Stimulated activated CD4-positive, alpha-beta T cell treated with anti-CD3 and anti-CD28 coated beads, TNF-alpha, amount 100 ng/mL, for 1 hour (primary cell): ENCODE measurements at regions not wholly inside any gene's neighbourhood (a gene's known extent, or its start where the extent isn't known, plus 50 kb on each side); places are given as distances from the start of the nearest gene placed in this dataset.
"Not testable (repeated sequence)": the region's sequence is repeated elsewhere in the genome, so short reads cannot be mapped to it uniquely, and the experiment has no call there.

Experiments
- DNase-seq, 3 donors: peaks; one replicate each; pipeline ENCODE4 v3.0.0-alpha.2; 2020; ENCODE audit warnings: low read depth in 3 of 3, low spot score in 1 of 3

DNA sequence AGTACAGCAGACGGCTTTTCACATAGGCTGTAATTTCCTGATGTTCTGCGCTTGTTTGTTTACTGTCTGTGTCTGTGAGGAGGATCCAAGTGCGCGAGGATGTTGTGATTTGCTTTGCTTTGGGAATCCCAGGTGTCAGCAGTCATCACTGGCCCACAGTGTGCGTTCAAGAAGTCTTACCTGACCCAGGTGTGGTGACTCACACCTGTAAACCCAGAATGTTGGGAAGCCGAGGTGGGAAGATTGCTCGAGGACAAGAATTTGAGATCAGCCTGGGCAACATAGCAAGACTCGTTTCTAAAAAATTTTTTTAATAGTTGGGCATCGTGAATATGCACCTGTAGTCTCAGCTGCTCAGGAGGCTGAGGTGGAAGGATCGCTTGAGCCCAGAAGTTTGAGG, 110.7 kb downstream of the CRLF3 start:
- DNase-seq, result not testable (repeated sequence)

DNA sequence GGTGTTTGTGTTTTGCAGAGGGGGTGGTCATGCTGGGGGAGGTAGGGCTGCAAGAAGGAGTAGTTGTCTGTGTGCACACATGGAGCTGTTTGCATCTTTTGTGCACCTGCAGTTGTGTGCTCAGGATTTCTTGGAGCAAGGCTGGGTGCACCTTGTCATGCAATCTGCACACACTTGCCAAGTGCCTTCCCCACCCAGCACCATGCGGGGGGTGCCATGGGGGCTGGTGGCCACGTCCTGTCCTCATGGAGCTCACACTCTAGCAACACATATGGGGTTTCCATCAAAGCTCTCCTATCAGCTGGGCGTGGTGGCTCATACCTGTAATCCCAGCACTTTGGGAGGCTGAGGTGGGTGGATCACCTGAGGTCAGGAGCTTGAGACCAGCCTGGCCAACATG, 111.6 kb downstream of the CRLF3 start:
- DNase-seq, result not testable (repeated sequence)

DNA sequence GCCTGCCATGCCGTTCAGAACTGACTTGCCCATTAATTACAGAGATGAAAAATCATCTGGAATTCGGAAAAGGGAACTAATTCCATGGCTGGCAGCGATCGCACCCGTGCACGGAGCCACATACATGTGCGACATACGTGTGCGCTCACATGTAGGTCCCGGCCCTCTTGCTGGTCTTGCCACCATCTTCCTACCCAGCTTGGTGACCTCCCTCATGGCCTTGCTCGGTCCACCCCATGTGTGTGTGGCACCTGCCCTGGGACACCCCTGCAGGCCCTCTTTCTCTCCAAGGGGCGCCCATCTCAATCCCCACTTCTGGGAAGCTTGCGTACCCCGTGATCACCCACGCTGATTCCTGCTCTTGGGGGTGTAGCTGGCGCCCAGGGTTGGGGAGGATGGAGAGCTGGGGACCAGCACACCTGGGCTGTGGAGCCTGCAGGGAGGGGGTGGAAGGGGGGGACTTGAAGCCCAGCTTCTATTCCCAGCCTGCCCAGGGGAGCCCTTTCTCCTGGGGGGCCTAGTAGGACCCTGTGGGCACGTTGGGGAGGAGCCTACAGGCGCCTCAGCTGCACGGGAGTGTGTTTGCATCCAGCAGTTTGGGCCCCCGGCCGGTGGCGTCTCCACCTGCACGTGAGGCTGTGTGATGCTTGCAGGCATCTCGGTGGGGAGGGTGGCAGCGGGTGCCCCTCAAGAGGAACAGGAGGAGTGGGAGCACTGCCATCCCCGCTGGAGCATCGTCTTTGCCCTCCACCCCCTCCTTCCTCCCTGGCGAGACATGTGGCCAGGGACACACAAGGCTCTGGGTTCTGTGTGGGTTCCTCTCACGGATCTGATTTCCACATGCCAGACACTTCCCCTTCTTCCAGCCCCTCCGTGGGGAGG, 112.6 kb downstream of the CRLF3 start:
- not testable (repeated sequence) for DNase-seq

DNA sequence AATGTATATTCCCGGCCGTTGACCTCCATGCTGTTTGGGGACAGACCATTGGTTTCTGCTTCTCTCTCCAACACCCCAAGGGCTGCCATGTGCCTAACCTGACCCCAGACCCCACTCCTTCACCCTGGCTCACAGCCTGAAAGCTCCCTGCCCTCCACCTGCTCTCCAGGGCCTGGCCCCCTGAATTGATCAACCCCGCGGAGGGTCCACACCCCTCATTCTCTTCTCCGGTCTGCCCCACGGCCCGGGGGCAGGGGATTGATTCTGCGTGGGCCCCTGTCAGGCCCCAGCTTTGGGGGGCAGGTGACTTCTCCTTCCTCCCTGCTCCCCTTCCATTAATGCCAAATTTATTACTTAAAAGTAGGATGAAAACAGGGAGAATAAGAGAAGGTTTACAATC, 113.3 kb downstream of the CRLF3 start:
- not testable (repeated sequence) for DNase-seq

DNA sequence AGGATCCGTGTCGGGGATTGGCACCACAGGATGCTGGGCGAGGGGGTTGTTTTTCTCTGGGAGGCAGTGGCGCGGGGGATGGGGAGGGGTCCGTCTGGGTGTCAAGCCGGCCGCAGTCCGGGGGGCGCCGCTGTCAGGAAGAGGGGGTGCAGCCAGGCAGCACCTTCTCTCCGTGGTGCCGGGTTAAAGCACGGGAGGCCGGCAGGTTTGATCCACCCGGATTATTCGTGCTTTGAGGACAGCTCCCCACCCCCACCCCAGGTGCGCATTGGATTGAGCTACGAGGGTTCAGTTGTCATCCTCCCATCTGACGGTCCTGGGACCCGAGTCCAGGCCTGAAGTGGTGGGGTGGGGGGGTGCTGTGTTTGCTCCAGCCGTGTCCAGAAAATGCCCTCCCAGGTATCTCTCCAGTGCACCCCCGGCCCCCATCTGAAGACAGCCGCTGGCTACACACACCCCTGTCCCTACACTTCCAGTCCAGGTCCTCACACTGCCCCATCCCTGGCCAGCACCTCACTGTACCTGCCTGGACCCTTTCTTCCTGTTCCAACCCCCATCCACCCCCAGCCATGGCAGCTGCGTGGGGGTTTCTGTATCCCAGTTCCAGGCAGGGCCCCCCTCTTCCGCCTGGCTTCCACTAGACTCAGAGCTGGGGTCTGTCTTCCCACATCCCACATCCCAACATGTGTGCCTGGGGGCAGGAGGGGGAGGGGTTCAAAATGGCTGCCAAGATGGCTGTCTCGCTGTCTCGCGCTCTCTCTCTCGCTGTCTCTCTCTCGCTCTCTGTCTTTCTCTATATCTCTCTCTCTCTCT, 114.0 kb downstream of the CRLF3 start:
- not testable (repeated sequence) for DNase-seq

DNA sequence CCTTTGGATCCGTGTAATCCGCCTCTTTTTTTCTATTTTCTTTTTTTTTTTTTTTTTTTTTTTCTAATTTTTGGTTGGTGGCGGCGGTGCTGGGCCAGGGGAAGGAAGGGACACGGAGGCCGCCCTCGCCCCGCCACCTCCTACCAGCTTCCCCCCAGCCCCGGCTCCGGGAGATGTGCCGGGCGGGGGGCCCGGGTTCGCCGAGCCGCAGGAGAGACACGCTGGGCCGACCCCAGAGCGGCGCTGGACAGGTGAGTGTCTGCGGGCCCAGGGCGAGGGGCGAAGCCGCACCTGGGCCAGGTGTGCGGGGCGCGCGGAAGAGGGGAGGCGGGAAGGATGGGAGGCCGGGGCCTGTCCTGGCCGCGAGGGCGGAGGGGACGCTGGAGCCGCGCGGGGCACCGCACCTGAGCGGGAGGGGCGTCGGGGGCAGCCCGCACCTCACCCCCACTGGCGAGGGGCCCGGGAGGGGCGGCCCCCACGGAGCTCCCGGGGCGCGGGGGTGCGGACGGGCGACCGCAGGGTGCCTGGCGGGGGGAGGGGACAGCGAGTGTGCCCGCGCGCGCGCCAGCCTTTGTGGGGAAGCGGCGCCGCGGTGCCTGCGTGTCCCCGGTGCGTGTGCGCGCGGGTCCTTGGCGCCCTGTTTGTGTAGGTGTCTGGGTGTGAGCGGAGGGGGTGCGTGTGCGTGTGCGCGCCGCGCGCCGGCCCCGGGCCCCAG, 114.8 kb downstream of the CRLF3 start:
- DNase-seq, result not testable (repeated sequence)

DNA sequence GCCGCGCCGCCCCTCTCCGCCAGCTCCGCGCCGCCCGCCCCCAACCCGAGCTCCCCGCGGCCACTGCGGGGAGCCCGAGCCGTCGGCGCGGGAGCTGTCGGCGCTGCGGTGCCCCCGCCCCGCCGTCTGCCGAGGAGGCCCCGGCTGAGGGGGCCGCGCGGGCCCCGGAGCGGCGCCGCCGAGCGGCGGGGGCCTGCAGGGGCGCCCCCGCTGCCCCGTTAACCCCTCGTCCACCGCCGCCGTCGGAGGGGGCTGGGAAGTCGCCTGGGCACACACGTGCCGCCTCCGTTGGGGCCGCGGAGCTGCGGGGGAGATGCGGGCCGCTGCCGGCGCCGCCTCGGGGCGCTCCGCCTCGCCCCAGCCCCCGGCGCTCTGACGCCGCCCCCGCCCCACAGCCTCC, 115.4 kb downstream of the CRLF3 start:
- not testable (repeated sequence) for DNase-seq

DNA sequence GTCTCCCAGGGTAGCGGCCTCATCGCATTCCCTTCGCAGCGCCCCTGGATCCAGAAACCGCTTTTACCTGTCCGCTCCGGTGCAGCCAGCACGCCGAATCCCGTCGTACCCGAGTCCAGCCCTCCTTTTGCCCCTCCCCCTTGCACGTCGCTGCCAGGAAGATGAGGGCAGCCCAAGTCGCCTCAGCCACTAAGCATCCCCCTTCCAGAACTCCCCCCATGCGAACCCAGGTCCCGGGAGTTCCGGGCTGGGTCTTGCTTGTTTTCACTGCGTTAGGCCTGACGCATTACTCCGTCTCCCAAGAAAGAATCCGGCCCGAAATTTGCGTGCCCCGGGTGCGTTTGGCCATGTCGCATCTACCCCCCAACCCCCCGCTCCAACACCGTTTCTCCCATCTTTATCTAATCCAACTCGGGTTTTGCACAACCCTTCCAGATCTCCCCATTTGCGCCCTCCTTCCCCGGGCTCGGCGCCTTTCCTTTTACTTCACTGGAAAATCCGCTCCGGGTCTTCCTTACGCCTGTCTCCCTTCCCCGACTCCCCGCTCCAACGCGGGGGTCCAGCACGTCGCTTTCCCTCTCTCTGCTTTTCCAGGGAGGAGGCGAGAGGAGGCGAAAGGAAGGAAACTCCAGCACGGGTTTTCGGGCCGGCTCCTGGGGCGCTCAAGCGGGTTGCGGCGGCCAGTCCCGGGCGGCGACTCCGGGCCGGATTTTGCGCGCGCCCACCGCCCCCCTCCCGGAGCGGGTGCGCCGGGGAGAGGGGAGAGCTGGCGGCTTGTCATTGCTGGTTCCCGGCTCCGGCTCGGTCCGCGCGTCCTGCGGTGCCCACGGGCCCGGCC, 116.0 kb downstream of the CRLF3 start:
- DNase-seq, result peak in 2 of 3 donors; percentile 39 to 55

DNA sequence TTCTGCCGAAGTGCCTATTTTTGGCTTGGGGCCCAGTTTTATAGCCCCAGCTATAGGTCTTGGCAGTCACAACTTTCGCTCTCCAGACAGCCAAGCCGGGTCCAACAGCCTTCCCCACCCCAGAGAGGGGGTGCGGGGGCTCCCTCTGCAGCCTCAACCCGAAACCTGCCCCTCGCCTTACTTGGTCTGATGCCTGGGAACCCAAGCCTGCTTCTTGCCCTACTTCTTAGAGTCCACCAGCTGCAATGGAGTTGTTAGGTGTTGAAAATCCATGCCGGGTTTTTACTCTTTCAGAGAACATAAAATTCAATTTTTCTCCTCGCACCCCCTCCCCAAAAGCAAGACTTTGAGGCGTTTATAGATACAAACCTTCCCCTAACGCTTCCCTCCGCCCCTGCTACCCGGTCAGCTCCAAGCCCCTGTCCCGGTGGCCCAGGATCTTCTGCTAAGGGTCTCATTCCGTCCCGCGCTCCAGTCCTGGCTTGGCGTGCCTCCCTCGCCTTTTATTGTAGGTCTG, 116.7 kb downstream of the CRLF3 start:
- not testable (repeated sequence) for DNase-seq

DNA sequence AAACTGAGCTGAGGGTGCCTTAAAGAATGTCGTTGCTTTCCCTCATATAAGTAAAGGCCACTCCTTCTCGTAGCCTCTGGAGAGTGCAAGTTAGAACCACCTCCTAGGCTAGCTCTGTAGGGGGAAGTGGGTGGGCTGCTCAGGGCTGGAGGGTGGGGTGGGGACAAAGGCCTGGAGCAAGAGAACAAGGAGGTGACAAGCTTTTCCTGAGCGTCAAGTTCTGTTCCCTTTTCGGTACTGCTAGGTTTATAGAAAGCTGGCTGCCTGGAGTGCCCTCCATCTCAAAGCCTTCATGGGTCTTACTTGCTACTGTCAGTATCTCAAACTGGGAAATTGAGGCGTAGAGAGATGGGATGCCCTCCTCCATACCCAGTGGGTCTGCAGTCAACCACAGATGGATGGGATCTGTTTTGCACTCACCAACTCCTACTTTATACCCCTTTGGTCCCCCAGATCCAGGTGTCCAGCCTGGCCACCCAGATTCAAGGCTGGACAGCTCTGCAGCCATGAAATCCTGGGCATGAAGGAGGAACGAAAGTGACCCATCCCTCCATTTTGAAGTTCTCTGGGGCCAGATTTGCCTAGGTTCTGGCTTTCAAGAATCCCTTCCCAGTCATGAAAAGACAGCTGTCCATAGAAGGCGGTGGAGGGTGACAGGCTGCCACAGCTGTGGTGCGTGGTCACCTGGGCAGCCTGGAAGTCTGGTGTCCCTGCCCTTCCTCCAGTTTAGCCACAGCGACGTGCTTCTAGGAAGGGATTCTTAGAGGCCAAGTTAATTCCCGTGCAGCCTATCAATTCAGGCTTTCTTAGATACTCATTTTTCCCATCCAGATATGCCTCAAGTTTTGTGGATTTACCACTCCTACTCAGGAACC, 117.8 kb downstream of the CRLF3 start:
- DNase-seq, result not testable (repeated sequence)

DNA sequence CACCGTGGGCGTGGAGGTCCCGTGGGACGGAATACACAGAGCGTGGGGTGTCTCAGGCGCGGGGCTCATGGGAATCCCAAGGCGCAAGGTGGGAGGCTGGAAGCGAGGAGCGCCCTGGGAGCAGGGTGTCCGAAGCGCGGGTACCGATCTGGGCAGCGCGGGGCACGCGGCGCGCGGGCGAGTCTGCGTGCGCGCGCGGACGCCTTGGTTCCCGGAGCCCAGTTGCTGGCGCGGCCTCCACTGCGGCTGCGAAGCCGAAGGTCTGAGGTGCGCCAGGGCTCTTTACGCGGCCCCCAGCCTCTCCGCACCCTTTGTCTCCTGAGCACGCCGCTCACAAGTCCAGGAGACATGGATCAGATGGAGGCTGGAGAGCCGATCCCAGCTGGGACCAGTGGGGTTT, 118.5 kb downstream of the CRLF3 start:
- DNase-seq, result not testable (repeated sequence)

DNA sequence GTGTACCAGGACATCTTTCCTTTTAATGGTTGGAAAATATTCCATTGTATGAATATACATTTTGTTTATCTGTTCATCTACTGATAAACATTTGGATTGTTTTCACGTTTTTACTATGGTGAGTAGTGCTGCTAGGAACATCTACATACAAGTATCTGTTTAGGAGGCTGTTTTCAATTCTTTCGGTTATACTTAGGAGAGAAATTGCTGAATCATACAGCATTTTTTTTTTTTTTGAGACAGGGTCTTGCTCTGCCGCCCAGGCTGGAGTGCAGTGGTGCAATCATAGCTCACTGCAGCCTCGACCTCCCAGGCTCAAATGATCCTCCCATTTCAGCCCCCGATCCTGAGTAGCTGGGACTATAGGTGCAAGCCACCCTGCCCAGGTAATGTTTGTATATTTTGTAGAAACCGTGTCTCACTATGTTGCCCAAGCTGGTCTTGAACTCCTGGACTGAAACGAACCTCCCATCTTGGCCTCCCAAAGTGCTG, 122.9 kb downstream of the CRLF3 start:
- DNase-seq, result no peak

DNA sequence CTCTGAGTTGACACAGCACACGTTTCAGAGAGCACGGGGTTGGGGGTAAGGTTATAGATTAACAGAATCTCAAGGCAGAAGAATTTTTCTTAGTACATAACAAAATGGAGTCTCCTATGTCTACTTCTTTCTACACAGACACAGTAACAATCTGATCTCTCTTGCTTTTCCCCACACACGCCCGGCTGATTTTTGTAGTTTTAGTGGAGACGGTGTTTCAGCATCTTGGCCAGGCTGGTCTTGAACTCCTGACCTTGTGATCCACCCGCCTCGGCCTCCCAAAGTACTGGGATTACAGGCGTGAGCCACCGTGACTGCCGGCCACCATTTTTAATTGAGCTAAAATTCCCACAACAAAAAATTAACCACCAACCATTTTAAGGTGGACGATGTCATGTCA, 123.7 kb downstream of the CRLF3 start:
- not testable (repeated sequence) for DNase-seq

DNA sequence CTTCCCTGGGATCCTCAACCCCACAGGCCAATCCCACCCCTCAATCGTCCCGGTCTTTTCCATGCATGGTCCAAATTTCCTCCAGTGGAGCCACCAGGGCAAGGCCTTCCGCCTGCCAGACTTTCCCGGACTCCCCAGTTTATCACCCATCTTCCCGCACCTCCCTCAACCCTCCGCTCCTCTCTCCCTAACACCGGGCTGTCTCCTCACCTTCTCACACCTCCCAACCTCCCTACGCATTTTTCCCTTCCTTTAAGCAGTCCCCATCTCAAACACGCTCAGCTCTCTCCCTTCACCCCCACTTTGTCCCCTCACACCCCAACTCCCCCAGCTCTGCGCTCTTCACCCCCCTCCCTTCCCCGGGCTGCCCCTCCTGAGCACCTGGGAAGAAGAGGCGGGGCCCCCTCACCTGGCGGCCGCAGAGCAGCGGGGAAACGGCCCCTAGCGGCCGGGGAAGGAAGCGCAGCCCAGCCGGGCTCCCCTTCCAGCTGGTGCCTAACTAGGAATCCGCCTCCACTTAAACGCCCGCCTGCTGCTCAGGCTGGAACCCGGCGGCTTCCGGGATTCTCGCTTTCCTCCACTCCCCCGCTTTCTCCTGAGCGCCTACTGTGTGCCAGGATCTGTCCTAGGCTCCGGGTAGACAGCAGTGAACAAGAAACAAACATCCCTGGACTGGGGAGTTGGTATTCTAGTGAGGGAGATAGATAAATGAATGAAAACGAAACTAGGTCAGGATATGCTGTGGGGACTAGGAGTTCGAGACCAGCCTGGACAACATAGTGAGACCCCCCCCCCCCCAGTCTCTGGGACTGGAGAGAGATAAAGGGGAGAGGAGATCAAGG, 126.7 kb downstream of the CRLF3 start:
- peak in 2 of 3 donors; percentile 54 to 76 for DNase-seq

DNA sequence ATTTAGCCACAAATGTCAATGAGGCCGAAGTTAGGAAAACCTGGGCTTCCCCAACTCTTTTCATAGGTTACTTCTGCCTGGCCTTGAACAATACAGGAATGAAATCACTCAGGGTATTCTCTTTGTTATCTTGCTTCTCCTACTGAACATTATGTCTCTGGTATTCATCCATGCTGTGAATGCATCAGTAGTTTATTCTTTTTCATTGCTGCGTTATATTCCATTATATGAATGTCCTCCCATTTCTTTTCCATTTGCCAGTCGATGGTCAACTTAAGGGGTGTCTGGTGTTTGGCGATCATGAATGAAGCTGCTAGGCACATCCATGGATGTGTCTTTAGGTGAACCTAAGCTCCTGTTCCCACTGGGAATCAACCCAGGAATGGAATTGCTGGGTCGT, 128.3 kb downstream of the CRLF3 start:
- DNase-seq, result no peak

DNA sequence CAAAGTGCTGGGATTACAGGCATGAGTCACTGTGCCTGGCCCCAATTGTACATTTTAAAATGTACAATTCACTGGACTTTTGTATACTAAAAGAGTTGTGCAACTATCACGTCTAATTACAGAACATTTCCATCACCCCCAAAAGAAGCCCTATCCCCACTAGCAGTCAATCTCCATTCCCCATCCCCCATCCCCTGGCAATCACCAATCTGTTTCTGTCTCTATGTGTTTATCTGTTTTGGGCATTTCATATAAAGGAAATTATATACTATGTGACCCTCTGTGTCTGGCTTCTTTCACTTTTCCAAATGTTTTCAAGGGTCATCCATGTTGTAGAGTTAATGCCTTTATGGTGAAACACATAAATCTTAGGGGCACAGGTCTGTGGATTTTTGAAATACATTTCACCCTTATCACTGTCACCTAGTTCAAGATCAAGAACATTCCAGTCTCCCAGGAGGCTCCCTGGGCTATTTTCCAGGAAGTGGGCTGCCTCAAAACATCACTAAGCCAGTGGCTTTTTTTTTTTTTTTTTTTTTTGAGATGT, 129.2 kb downstream of the CRLF3 start:
- not testable (repeated sequence) for DNase-seq

DNA sequence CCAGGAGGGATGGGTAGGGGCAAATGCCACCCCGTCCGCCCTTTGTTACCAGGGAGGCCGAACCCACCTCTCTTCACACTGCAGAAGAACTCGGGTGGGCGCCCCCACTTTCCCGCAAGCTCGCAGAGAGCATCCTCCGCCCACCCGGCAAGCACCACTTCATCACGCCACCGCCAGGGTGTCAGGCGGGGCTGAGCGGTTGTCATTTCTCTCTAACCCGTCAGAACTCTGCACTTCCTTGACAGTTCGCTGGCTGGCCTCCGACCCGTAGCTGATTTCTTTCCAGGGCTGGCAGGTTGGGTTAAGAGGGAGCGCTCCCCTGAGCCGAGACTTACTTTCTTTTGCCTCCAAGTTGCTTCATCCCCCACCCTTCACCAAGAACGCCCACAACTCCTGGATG, 130.7 kb downstream of the CRLF3 start:
- DNase-seq, result peak in 1 of 3 donors; percentile 14
